Lung (tissue), 11 donors: ENCODE measurements at regions not wholly inside any gene's neighbourhood (a gene's known extent, or its start where the extent isn't known, plus 50 kb on each side); places are given as distances from the start of the nearest gene placed in this dataset.

Source experiments
- ATAC-seq: fragments of 200-7000 bp; cut with Tn5 transposase; one replicate; pipeline ENCODE4 v1.9.1; 2020; ENCODE audit warnings: moderate number of reproducible peaks; ENCODE audit not compliant: insufficient read depth, low FRiP score
- DNase-seq, 3 donors: peaks; one replicate each; pipeline ENCODE4 v3.0.0-alpha.2; 2013 to 2017
- H3K27ac ChIP-seq, 2 donors: one replicate each; pipeline ENCODE4 v1.5.1; 2013; ENCODE audit warnings: mild to moderate bottlenecking in 2 of 2, moderate library complexity in 2 of 2, control low read depth in 1 of 2, inconsistent platforms in 1 of 2, low read depth in 1 of 2, low read length in 1 of 2
- H3K27me3 ChIP-seq, 3 donors: one replicate each; pipeline ENCODE4 v1.5.1; 2013; ENCODE audit warnings: low read length in 2 of 3; ENCODE audit not compliant: control insufficient read depth in 3 of 3, insufficient read depth in 3 of 3
- H3K36me3 ChIP-seq, 4 donors: one replicate each; pipeline ENCODE4 v1.5.1; 2013; ENCODE audit warnings: low read length in 4 of 4, mild to moderate bottlenecking in 1 of 4, moderate library complexity in 1 of 4; ENCODE audit not compliant: control insufficient read depth in 4 of 4, insufficient read depth in 4 of 4
- H3K4me1 ChIP-seq, 5 donors: one replicate each; pipeline ENCODE4 v1.5.1; 2013; ENCODE audit warnings: low read length in 5 of 5, mild to moderate bottlenecking in 2 of 5, moderate library complexity in 1 of 5; ENCODE audit not compliant: control insufficient read depth in 5 of 5, insufficient read depth in 5 of 5
- H3K4me3 ChIP-seq: one replicate; pipeline ENCODE4 v1.5.1; 2013; ENCODE audit warnings: mild to moderate bottlenecking, control low read depth, moderate library complexity
- H3K9ac ChIP-seq, 2 donors: one replicate each; pipeline ENCODE4 v1.5.1; 2013; ENCODE audit warnings: low read length in 2 of 2, control low read depth in 1 of 2; ENCODE audit not compliant: insufficient read depth in 1 of 2
- H3K9me3 ChIP-seq, 4 donors: one replicate each; pipeline ENCODE4 v1.5.1; 2013; ENCODE audit warnings: low read length in 3 of 4, mild to moderate bottlenecking in 1 of 4, moderate library complexity in 1 of 4; ENCODE audit not compliant: control insufficient read depth in 4 of 4, insufficient read depth in 3 of 4
- CTCF ChIP-seq: IDR thresholded peaks from 2 replicates; pipeline ENCODE4 v1.5.1; 2012; ENCODE audit warnings: mild to moderate bottlenecking; ENCODE audit errors: control extremely low read depth, extremely low read depth
- whole genome bisulfite sequencing, 2 donors: extraction: QIAGEN DNeasy Blood & Tissue Kit; methylation state at CpG; one replicate each; pipeline ENCODE4 v1.1.7; 2013; 5-methylcytosine and 5-hydroxymethylcytosine counted together
- donor health status: control.
- donor health status: control.
- donor health status: Bipolar disorder and iron deficiency.
- donor health status: healthy.
- donor health status: DM: yes; HTN: yes; CAD: no.

DNA sequence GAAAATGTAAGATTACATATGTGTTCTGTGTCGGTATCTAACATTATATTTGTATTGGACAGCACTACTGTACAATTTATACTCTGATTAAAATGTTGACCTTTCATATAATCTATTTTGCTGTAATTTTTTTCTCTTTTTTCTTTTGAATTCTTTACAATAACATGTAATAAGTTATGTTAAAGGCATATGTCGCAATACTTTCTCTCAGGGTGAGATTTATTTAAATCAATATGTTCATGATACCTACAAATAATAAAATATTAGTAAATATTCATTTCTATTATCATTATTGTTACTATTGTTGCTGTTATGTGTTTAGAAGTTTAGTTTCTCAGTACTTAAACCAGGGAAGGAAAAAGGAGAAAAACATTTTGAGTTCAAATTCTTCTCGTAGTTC, 807.4 kb downstream of the STIM2 start:
- DNase-seq (no peak), ATAC-seq (no peak)
- no peaks in the 10 kb centered on the region for H3K27me3 ChIP-seq
- no peaks in the 10 kb centered on the region for H3K36me3 ChIP-seq
- H3K27ac ChIP-seq: no peak overlapping the region
- no peak overlapping the region for H3K9ac ChIP-seq
- WGBS, 2 donors: 89 to 92% methylated on average over 3 of the region's 3 CpGs
- no peak overlapping the region for H3K4me3 ChIP-seq
- TF ChIP-seq CTCF: no peak
- H3K9me3 ChIP-seq: no peaks in the 10 kb centered on the region
- no peaks in the 10 kb centered on the region for H3K4me1 ChIP-seq

- Histone ChIP-seq H3K4me3 (no peak overlapping the region), H3K9ac (no peak overlapping the region), H3K36me3 (no peaks in the 10 kb centered on the region), H3K4me1 (no peaks in the 10 kb centered on the region), H3K27ac (no peak overlapping the region), H3K9me3 (no peaks in the 10 kb centered on the region), H3K27me3 (no peaks in the 10 kb centered on the region)
- DNase-seq: no peak
- ATAC-seq: no peak
- no peak for TF ChIP-seq CTCF
- WGBS, 2 donors: 55 to 76% methylated on average over 1 of the region's 1 CpG
Observed at GRCh38 chr4:27678027-27678426, 817.4 kb downstream of the STIM2 start.

GRCh38 chr4:27684610-27685011, 824.0 kb downstream of the STIM2 start:
- Histone ChIP-seq H3K4me3 (no peak overlapping the region), H3K9me3 (no peaks in the 10 kb centered on the region), H3K9ac (peak overlapping the region in 1 of 2 donors; percentile 31), H3K27me3 (no peaks in the 10 kb centered on the region), H3K36me3 (no peaks in the 10 kb centered on the region), H3K27ac (no peak overlapping the region), H3K4me1 (no peaks in the 10 kb centered on the region)
- 36 to 39% methylated on average over 8 of the region's 8 CpGs for WGBS, 2 donors
- ATAC-seq: peak; percentile 82
- DNase-seq: peak; percentile 72 to 78 (median 75)
- TF ChIP-seq CTCF: peak; percentile 21

DNA sequence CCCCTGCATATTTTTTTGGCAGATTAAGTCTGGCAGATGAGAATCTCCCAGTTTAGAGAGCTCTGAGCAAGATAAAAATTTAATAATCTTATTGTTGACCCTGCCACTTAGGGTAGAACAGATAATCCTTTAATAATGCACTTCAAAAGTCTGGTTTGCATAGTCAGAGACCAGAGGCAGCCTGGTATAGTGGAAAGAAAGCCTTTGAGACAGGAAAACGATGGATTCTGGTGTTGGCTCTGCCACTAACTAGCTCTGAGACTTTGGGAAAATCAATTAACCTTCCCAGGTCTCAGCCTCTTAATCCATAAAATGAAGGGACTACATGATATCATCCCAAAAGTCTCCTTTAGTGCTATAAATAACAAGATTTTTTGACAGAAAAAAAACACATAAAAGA, 824.5 kb downstream of the STIM2 start:
- no peak for TF ChIP-seq CTCF
- H3K4me1 ChIP-seq: no peaks in the 10 kb centered on the region
- H3K36me3 ChIP-seq: no peaks in the 10 kb centered on the region
- no peaks in the 10 kb centered on the region for H3K27me3 ChIP-seq
- ATAC-seq (no peak), DNase-seq (no peak)
- H3K9me3 ChIP-seq: no peaks in the 10 kb centered on the region
- 56 to 67% methylated on average over 1 of the region's 1 CpG for WGBS, 2 donors
- H3K9ac ChIP-seq: peak overlapping the region in 1 of 2 donors; percentile 31
- H3K4me3 ChIP-seq: no peak overlapping the region
- H3K27ac ChIP-seq: no peak overlapping the region
